ENCODE measurements at regions not wholly inside any gene's neighbourhood (a gene's known extent, or its start where the extent isn't known, plus 50 kb on each side); places are given as distances from the start of the nearest gene placed in this dataset.
A peak's percentile ranks its signal among the peaks of the same experiment; 100 is the strongest.
"Not testable (repeated sequence)": the region's sequence is repeated elsewhere in the genome, so short reads cannot be mapped to it uniquely, and the experiment has no call there.

DNA sequence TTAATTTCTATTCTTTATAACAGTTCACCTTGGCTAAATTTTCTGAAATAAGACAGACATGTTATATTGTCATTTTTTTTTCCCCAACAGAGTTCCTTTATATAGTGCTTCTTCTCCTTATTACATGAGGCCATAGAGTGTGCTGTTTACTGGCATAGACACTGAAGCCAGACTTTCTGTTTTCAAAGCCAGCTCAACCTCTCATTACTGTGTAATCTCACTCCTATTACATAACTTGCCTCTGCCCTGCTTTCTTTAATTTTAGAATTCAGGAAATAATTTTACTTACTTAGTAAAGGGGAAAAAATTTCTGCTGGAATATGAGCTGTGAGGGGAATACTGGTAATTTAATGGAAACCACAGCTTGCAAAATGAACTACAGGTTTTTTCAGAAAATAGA is 1380.4 kb downstream of the SLITRK1 start:
- DNase-seq = no peak

DNA sequence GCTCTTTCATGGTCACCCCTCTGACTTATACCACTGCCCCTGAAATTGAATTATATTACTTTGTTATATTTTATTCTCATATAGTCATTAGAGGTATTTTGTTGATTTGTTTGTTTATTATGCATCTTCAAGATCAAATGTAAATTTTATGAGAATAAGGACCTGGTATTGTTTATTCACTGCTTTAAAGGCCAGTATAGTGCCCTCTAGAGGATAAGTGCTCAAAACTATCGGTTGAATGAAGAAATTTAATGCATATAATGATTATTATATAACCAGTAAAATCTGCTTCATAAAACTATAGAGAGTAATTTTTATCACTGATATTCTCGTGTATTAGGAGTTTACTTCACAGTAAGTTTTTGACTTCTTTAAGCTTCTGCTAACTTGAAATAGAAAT is 1401.9 kb downstream of the SLITRK1 start:
- DNase-seq = peak in 1 of 2 experiments; percentile 12

DNA sequence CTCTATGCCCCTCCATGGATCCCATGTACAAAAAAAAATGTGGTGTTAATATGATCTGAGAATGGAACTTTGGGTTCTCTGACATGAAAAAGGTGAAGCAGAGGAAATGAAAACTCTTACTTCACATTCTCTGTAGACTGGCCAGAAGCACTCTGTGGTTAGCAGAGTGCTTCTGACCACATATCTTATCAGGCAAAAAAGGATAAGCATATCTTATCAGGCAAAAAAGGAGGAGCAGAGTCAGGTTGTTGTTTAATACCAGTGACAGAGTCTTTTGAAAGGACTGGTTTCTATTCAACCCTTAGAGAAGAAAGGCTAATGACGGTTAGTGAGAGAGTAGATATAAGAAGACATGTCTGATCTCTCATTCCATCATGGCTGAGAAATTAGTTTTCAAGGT is 1404.8 kb downstream of the SLITRK1 start:
- DNase-seq = no peak

GRCh38 chr13:82467626-82468025 is 1414.6 kb downstream of the SLITRK1 start:
- no peak for DNase-seq

DNA sequence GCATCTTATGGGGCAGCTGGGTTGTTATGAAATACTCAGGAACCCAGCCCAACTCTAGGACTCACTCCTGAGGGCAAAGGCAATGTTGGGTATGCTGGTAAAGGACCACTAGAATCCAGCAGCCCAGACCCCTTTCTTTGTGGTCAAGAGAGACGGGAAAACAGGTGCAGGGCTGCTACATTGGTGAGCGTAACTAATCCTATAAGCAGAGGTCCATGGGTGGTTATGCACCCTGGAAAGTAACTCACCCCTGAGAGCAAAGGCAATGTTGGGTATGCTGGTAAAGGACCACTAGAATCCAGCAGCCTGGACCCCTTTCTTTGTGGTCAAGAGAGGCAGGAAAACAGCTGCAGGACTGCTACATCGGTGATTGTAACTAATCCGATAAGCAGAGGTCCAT is 1422.7 kb downstream of the SLITRK1 start:
- not testable (repeated sequence) for DNase-seq

GRCh38 chr13:82458169-82458568 is 1424.1 kb downstream of the SLITRK1 start:
- no peak for DNase-seq

- DNase-seq = not testable (repeated sequence)
Measured at GRCh38 chr13:82457548-82457947, 1424.7 kb downstream of the SLITRK1 start.

DNA sequence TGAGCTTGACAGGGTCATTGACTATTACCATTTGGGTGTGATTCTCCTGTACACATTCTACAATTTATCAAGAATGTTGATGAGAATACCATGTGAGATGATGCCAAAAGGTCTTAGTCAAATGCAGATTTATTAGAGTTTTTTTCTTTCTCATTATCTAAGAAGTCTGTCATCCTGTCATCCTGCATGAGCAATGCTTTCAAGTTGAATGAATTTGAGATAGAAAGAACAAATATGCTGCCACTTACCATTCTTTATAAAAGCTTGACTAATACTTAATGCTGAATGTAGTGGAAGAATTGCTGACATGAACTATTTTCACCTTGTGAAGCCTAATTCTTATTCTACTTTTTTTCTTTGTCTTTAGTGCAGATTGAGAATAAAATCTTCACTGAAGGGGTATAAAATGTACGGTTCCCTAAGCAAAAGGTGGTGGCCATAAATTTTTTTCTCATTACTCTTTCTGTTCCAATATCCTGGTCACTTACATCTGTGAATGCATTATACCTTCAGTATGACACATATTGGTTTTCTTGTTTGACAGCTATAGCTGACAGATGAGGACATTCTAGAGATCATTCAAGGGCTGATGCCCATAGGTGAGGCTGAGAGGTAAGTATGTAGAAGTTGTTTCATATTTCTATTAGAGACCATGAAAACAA is 1434.7 kb downstream of the SLITRK1 start:
- no peak for DNase-seq

DNA sequence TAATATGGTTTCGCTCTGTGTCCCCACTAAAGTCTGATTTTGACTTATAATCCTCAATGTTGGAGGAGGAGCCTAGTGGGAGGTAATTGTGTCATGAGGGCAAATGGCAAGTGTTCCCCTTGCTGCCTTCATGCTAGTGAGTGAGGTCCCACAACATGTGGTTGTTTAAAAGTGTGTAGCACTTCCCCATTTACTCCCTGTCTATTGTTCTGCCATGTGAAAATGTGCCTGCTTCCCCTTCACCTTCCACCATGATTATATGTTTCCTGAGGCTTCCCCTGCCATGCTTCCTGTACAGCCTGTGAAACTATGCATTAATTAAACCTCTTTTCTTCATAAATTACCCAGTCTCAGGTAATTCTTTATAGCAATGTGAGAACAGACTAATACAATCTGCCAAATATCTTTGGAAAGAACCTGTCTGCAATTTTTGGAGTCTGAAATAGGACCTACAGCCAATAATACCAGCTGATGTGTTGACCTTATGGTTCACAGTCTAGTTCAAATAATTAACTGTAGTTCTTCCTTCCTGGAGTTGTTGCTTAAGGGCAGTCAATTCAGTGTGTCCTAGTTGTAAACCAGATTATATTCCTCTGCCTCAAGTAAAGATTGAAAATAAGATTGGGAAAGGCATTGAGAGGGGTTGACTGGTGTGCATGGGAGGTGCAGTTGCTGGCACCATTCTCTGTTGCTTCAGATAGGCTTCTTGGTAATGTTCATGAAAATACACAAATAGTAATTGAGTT is 1442.9 kb downstream of the SLITRK1 start:
- no peak for DNase-seq

- no peak for DNase-seq
Measured at GRCh38 chr13:82438320-82438719, 1444.0 kb downstream of the SLITRK1 start.

DNA sequence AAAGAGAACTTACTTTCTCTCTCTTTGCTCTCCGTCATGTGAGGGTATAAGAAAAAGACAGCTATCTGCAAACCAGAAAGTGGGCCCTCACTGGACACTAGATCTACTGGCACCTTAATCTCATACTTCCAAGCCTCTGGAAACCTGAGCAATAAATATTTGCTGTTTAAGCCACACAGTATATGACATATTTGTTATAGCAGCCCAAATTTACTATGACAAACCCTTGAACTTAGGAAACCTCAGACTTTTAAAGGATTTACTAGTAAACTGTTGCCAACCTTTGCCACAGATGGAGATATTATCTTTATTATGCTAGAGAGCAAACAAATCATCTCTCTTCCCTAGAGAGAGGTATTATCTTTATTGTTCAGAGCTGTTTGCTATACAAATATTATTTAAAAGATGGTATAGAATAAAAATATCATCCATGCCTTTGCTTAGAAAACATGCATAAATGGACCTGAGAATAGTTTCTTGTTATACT is 1446.1 kb downstream of the SLITRK1 start:
- DNase-seq = no peak

GRCh38 chr13:82432949-82433348 is 1449.3 kb downstream of the SLITRK1 start:
- no peak for DNase-seq

DNA sequence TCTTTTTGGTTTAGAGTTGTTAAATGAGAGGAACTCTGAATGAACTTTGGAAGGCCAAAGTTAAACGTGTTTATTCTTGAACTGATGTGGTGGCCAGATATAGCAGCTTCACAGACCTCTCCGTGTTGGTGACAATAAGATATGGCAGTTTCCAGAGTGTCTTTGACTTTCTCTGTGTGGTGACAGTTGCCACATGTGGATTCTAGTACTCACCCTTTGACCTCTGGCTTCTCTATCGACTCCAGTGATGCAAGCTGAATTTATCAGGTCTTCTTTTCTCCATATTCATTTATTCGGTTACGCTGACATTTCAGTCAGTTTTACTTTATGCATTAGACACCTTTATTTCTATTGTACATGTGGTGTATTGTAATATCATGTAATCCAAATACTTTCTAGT is 1469.5 kb downstream of the SLITRK1 start:
- no peak for DNase-seq

DNA sequence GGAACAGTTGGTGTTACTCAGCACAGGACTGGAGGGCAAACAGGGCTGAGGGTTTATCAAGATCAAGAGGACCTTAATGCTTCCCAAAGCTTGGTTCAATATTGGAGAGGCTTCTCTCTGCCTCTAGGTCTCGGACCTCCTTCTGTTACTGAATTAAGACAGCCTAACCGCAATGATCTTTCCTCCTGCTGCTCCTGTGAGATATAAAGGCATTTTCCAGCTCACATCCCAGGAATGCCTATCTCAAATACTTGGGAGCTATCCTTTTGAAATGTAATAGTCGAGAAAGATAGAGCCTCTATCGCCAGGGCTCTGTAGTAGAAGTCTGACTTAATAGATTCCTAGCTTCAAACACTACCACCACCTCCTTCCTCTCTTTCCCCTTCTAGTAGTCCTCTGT is 1475.0 kb downstream of the SLITRK1 start:
- DNase-seq = no peak

DNA sequence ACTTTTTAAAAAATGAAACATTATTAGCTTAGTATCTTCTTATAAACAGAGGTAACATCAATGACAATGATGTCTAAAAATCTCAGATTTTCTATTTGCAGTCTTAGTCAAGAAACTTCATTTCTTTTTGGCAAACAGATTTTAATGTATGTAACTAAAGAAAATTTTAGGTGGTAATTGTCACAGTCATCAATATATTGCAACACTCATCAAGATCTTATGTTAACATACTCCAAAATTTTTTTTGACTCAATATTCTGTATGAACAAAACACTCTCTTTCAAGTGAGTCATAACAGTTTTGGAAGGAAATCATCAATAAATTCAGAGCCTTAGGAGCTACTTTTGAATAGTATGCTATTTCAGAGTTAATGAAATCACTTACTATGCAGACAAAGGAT is 1507.6 kb downstream of the SLITRK1 start:
- no peak for DNase-seq

DNA sequence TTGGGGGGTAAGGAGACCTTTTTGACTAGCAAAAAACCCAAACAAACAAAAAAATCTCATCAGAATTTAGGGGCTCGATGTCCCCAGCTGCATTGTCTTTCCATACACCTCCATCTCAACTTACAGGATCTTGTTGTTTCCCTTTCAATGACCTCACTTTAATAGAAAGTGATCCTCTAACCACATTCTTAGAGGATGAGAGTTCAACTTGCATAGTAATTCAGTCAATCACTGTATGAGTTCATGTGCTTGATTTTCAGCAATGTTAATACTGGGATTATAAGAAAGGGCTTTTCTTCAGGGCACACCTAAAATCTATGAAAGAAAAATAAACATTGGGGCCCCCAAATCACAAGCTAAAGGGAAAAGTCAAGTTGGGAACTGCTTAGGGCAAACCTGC is 1512.0 kb downstream of the SLITRK1 start:
- no peak for DNase-seq

- no peak for DNase-seq
Measured at GRCh38 chr13:82364525-82364924, 1517.7 kb downstream of the SLITRK1 start.

DNA sequence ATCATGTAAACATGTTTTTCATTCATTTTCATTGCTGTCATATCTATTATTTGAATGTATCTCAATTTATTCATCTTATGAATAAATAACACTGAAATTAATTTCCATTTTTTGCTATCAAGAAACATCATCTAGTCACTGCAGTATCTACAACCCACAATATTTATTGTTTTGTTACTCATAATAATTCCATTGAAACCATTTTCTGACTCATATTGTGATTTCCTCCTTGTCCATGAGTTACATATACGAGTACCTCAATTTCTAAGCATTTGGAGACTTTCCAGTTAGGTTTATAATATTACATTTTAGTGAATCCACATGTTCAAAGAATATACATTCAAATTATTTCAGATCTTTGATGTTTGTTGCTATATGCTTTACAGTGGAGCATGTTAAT is 1524.0 kb downstream of the SLITRK1 start:
- no peak for DNase-seq

DNA sequence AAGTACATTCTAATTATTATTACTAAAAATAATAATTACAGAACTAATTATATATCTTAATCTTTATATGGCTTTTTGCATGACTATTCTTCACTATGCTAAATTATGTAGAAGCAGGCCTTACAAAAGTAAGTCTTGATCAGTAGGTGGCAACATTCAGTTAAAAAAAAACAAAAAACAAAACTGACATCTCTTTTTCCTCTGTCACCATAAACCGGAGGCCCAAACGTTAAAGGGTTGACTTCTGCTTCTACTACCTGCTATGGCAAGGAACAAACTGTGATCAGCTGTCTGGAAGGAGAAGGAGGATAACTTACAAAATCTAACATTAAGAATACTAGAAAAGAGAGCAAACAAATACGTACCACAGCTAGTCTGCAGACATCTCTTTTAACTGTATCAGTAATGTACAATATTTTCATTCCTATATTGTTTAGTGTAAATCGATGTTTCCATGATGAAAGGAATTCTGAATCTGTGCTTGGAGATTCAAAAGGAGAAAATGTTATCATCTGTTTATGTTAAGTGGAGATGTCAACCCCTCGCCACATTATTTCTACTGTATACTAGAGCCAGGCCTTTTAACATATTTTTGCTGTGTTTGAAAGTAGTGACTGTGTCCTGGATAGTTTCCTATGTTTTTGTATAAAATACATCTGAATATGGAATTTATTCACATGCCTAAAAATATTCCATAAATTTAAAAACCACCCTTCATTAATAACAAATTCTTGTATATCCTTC is 1525.4 kb downstream of the SLITRK1 start:
- DNase-seq = peak in 1 of 2 experiments; percentile 28

GRCh38 chr13:82344867-82345266 is 1537.4 kb downstream of the SLITRK1 start:
- no peak for DNase-seq

GRCh38 chr13:82341116-82341515 is 1541.2 kb downstream of the SLITRK1 start:
- DNase-seq = no peak

DNA sequence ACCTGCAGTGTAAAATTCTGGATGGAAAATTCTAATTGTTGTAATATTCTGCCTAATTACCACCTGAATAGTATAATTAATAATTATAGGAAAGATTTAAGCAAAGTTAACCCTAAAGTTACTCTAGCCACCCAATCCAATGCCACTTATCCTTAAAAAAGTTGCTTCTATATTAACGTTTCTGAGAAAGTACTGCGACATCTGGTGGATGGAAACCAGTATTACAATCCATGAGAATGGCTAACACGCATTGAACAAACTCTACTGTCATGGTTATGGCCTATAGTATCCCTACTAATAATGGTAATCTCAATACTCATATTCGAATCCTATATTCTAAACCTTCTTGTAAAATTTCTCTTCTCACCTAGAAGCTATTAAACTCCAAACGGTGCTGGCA is 1551.8 kb downstream of the SLITRK1 start:
- no peak for DNase-seq

GRCh38 chr13:82323101-82323500 is 1559.2 kb downstream of the SLITRK1 start:
- no peak for DNase-seq

DNA sequence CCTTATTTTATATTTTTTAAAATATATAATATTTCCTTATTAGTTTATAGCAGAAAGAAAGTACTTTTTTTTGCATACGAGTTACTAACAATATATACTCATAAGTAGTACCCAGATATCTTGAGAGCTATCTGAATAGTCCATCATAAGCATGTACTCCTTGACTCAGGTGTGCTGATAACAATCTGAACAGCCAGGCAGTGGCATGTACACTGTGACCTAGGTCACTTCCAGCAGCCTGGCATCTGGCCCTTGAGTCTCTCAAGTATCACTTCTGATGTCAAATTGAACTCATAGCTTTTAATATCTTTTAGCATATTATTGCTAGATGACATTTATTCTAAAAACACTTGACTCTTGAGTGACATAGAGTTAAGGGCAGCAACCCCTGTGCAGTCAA is 1576.7 kb downstream of the SLITRK1 start:
- peak; percentile 12 to 51 for DNase-seq

All from NCI-H524 (cell line).